Keratinocyte (primary cell): ENCODE measurements at regions not wholly inside any gene's neighbourhood (a gene's known extent, or its start where the extent isn't known, plus 50 kb on each side); places are given as distances from the start of the nearest gene placed in this dataset.

Experiments used
- EZH2 ChIP-seq: IDR thresholded peaks from one replicate; pipeline ENCODE4 v1.6.1; 2012; ENCODE audit warnings: inconsistent platforms, mild to moderate bottlenecking, low read length, moderate library complexity
- TF ChIP-seq, protein P1 (sequence below), 3 experiments: IDR thresholded peaks in 1 of 3; conservative IDR thresholded peaks in 1 of 3; optimal IDR thresholded peaks in 1 of 3; 2 replicates in 2 of 3; 3 replicates in 1 of 3; pipeline versions ENCODE3 to v1.5.1; 2011; ENCODE audit warnings: low read length in 3 of 3, mild to moderate bottlenecking in 3 of 3, moderate library complexity in 2 of 3, control low read depth in 1 of 3, inconsistent platforms in 1 of 3; ENCODE audit not compliant: insufficient read depth in 2 of 3; ENCODE audit errors: extremely low read depth in 1 of 3

DNA sequence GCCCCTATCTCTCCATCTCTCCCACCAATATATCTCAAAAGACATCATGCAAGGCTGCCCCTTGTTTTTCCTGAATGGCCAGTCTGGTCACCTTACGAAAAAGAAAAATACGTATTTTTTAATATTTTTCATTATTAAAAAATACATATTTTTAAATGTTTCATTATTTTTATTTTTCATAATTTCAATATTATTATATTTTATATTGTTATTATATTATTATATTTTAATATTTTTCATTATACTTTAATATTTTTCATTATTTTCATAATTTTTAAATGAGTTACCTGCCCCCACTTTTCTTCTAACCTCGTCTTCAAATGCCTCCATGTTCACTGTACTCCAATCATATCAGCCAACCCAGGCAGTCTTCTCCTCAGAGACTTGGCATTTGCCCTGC, 116.0 kb upstream of the ERCC4 start:
- TF ChIP-seq, protein P1, sequence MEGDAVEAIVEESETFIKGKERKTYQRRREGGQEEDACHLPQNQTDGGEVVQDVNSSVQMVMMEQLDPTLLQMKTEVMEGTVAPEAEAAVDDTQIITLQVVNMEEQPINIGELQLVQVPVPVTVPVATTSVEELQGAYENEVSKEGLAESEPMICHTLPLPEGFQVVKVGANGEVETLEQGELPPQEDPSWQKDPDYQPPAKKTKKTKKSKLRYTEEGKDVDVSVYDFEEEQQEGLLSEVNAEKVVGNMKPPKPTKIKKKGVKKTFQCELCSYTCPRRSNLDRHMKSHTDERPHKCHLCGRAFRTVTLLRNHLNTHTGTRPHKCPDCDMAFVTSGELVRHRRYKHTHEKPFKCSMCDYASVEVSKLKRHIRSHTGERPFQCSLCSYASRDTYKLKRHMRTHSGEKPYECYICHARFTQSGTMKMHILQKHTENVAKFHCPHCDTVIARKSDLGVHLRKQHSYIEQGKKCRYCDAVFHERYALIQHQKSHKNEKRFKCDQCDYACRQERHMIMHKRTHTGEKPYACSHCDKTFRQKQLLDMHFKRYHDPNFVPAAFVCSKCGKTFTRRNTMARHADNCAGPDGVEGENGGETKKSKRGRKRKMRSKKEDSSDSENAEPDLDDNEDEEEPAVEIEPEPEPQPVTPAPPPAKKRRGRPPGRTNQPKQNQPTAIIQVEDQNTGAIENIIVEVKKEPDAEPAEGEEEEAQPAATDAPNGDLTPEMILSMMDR (optimal IDR thresholded peaks at IDR 0.05 in 1 of 3, IDR thresholded peaks at IDR 0.05 in 1 of 3, conservative IDR thresholded peaks at IDR 0.05 in 1 of 3; ENCODE audit: extremely low read depth in 1 of 3, insufficient read depth in 2 of 3, low read length in 3 of 3): no peak
- no peak for TF ChIP-seq EZH2
